ENCODE measurements at regions not wholly inside any gene's neighbourhood (a gene's known extent, or its start where the extent isn't known, plus 50 kb on each side); places are given as distances from the start of the nearest gene placed in this dataset.
"Not testable (repeated sequence)": the region's sequence is repeated elsewhere in the genome, so short reads cannot be mapped to it uniquely, and the experiment has no call there.

- no peaks in the 10 kb centered on the region for H3K9me3 ChIP-seq (replicated peaks; ENCODE audit: insufficient read depth, low read length)
- no peak overlapping the region for H3K4me2 ChIP-seq (ENCODE audit: low read depth, low read length)
- no peak for TF ChIP-seq EZH2phosphoT487 (IDR thresholded peaks at IDR 0.05; ENCODE audit: low read length)
- no peak for TF ChIP-seq CTCF (IDR thresholded peaks at IDR 0.05; ENCODE audit: low read length)
- H3K36me3 ChIP-seq (replicated peaks; ENCODE audit: insufficient read depth, low read length) = no peaks in the 10 kb centered on the region
- no peaks in the 10 kb centered on the region for H3K27me3 ChIP-seq (replicated peaks; ENCODE audit: insufficient read depth, low read length)
- no peaks in the 10 kb centered on the region for H3F3A ChIP-seq (ENCODE audit: insufficient read depth, low read length)
- H3K9ac ChIP-seq (ENCODE audit: low read length) = no peak overlapping the region
- DNase-seq = no peak
- no peaks in the 10 kb centered on the region for H3K9me2 ChIP-seq (replicated peaks; ENCODE audit: insufficient read depth, low read length)
- H3K27ac ChIP-seq (ENCODE audit: low read length) = no peak overlapping the region
- H3K4me3 ChIP-seq (ENCODE audit: low read length) = no peak overlapping the region
- no peaks in the 10 kb centered on the region for H3K79me2 ChIP-seq (ENCODE audit: low read length)
- H3K4me1 ChIP-seq (ENCODE audit: low read length) = no peaks in the 10 kb centered on the region
- no peak overlapping the region for H2AFZ ChIP-seq (ENCODE audit: low read length)
- H4K20me1 ChIP-seq (ENCODE audit: insufficient read depth, low read length) = no peaks in the 10 kb centered on the region
Observed at GRCh38 chr5:111926026-111926425, 169.0 kb upstream of the NREP start.

- no peaks in the 10 kb centered on the region for H3K9me3 ChIP-seq (replicated peaks; ENCODE audit: insufficient read depth, low read length)
- no peaks in the 10 kb centered on the region for H3F3A ChIP-seq (ENCODE audit: insufficient read depth, low read length)
- no peaks in the 10 kb centered on the region for H3K27me3 ChIP-seq (replicated peaks; ENCODE audit: insufficient read depth, low read length)
- no peak overlapping the region for H3K9ac ChIP-seq (ENCODE audit: low read length)
- H4K20me1 ChIP-seq (ENCODE audit: insufficient read depth, low read length) = no peaks in the 10 kb centered on the region
- H3K79me2 ChIP-seq (ENCODE audit: low read length) = no peaks in the 10 kb centered on the region
- no peak overlapping the region for H3K4me2 ChIP-seq (ENCODE audit: low read depth, low read length)
- H2AFZ ChIP-seq (ENCODE audit: low read length) = no peak overlapping the region
- H3K36me3 ChIP-seq (replicated peaks; ENCODE audit: insufficient read depth, low read length) = no peaks in the 10 kb centered on the region
- H3K27ac ChIP-seq (ENCODE audit: low read length) = no peak overlapping the region
- H3K4me1 ChIP-seq (ENCODE audit: low read length) = no peaks in the 10 kb centered on the region
- no peak for DNase-seq
- no peak overlapping the region for H3K4me3 ChIP-seq (ENCODE audit: low read length)
- TF ChIP-seq CTCF (IDR thresholded peaks at IDR 0.05; ENCODE audit: low read length) (no peak), EZH2 (optimal IDR thresholded peaks at IDR 0.05; ENCODE audit: low read depth, low read length) (no peak), EZH2phosphoT487 (IDR thresholded peaks at IDR 0.05; ENCODE audit: low read length) (no peak)
- H3K9me2 ChIP-seq (replicated peaks; ENCODE audit: insufficient read depth, low read length) = no peaks in the 10 kb centered on the region
Observed at GRCh38 chr5:111922344-111922743, 165.3 kb upstream of the NREP start.

GRCh38 chr5:111921691-111922090 is 164.7 kb upstream of the NREP start:
- not testable (repeated sequence) for H3K9me3 ChIP-seq (replicated peaks; ENCODE audit: insufficient read depth, low read length); H3K27ac ChIP-seq (ENCODE audit: low read length); H3K4me2 ChIP-seq (ENCODE audit: low read depth, low read length); H3K4me3 ChIP-seq (ENCODE audit: low read length); H3F3A ChIP-seq (ENCODE audit: insufficient read depth, low read length); H4K20me1 ChIP-seq (ENCODE audit: insufficient read depth, low read length); DNase-seq; H2AFZ ChIP-seq (ENCODE audit: low read length); H3K27me3 ChIP-seq (replicated peaks; ENCODE audit: insufficient read depth, low read length); H3K9ac ChIP-seq (ENCODE audit: low read length); H3K36me3 ChIP-seq (replicated peaks; ENCODE audit: insufficient read depth, low read length); H3K4me1 ChIP-seq (ENCODE audit: low read length); H3K9me2 ChIP-seq (replicated peaks; ENCODE audit: insufficient read depth, low read length); H3K79me2 ChIP-seq (ENCODE audit: low read length)

- Histone ChIP-seq H3K36me3 (replicated peaks; ENCODE audit: insufficient read depth, low read length) (no peaks in the 10 kb centered on the region), H3F3A (ENCODE audit: insufficient read depth, low read length) (no peaks in the 10 kb centered on the region), H3K9me3 (replicated peaks; ENCODE audit: insufficient read depth, low read length) (no peaks in the 10 kb centered on the region), H3K4me2 (ENCODE audit: low read depth, low read length) (no peak overlapping the region), H3K79me2 (ENCODE audit: low read length) (no peaks in the 10 kb centered on the region), H2AFZ (ENCODE audit: low read length) (no peak overlapping the region), H3K9me2 (replicated peaks; ENCODE audit: insufficient read depth, low read length) (no peaks in the 10 kb centered on the region), H3K9ac (ENCODE audit: low read length) (no peak overlapping the region), H3K27me3 (replicated peaks; ENCODE audit: insufficient read depth, low read length) (no peaks in the 10 kb centered on the region), H3K4me3 (ENCODE audit: low read length) (no peak overlapping the region), H3K4me1 (ENCODE audit: low read length) (no peaks in the 10 kb centered on the region), H4K20me1 (ENCODE audit: insufficient read depth, low read length) (no peaks in the 10 kb centered on the region), H3K27ac (ENCODE audit: low read length) (no peak overlapping the region)
- DNase-seq = no peak
- TF ChIP-seq CTCF (IDR thresholded peaks at IDR 0.05; ENCODE audit: low read length) (no peak), EZH2 (optimal IDR thresholded peaks at IDR 0.05; ENCODE audit: low read depth, low read length) (no peak), EZH2phosphoT487 (IDR thresholded peaks at IDR 0.05; ENCODE audit: low read length) (no peak)
Observed at GRCh38 chr5:111914966-111915636, 158.1 kb upstream of the NREP start.

Data from MM.1S (cell line).